Forelimb muscle (tissue), 1 donor: ENCODE measurements at regions not wholly inside any gene's neighbourhood (a gene's known extent, or its start where the extent isn't known, plus 50 kb on each side); places are given as distances from the start of the nearest gene placed in this dataset.
A peak's percentile ranks its signal among the peaks of the same experiment; 100 is the strongest.

Experiments used
- DNase-seq: peaks from one replicate; pipeline ENCODE4 v3.0.0-alpha.2; 2013; ENCODE audit warnings: low read depth

DNA sequence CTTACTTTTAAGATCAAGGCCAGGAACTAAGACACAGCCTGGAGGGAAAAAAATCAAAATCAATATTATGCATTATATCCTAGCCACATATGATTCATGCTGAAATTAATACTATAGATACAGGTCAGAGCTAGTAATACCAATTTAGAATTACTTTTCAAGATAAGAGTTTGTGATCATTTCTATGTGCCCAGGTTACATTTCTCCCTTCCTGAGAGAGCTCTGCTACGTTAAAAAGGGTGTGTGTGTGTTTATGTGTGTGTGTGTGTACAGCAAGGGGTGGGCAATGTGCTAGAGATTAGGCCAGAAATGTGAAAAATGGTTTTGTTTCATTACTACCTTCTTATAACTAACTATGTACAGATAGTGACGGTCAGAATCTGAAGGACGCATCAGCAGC lies 223.9 kb upstream of the FLRT2 start:
- no peak for DNase-seq

DNA sequence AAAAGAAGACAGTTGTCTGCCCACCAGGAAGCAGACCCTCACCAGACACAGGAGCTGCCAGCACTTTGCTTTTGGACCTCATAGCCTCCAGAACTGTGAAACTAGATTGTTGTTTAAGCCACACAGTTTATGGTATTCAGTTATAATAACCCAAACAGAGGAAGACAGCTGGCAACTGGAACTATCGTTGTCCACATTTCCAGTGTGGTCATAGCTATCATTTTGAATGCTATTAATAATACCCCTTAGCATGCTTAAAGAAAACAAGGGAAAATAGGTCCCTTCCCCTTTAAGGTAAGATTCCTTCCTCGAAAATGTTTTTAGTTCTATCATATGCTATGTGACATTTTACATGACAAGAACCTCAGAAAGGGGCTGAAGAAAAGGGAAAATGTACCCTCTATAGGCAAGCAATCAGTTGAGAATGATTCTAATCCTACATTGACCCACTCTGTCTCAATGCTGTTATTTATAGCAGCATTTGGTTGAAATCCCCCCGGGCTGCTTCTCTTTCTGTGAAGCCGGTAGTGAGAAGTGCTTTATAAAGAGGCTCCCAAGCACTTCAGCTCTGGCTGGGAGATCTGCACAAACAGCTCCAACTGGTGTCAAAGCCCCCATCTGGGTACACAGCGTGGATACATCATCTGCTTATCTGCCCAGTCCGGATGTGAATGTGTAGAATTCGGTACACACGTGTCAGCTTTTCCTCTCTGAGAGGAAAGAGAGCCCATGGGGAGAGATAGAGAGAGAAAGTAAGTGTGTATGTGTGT lies 221.2 kb upstream of the FLRT2 start:
- DNase-seq: no peak

DNA sequence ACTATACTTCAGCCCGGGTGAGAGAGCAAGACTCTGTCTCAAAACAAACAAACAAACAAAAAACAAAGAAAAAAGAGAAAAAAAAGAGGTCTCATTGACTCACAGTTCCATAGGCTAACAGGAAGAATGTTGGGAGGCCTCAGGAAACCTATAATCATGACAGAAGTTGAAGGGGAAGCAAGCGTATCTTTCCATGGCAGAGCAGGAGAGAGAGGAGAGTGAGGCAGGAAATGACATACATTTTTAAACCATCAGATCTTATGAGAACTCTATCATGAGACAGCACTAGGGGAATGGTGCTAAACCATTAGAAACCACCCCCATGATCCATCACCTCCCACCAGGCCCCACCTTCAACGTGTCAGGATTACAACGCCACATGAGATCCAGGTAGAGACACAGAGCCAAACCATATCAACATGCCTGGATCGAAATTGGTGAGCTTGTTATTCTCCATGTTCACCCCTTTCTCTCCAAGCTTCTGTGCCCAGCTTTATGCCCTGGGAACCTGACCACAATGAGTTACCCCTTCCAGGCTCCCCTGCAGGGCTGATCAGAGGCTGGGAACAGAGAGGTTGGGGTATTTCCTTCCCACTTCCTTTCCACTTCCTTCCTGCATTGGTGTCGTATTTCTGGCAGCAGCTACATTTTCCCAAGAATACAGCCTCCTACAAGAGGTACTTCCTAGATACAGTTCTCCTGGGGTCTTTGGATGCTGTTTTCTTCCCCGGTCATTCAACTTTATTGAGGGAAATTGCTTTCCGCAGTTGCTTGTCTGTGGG lies 219.3 kb upstream of the FLRT2 start:
- DNase-seq: no peak

DNA sequence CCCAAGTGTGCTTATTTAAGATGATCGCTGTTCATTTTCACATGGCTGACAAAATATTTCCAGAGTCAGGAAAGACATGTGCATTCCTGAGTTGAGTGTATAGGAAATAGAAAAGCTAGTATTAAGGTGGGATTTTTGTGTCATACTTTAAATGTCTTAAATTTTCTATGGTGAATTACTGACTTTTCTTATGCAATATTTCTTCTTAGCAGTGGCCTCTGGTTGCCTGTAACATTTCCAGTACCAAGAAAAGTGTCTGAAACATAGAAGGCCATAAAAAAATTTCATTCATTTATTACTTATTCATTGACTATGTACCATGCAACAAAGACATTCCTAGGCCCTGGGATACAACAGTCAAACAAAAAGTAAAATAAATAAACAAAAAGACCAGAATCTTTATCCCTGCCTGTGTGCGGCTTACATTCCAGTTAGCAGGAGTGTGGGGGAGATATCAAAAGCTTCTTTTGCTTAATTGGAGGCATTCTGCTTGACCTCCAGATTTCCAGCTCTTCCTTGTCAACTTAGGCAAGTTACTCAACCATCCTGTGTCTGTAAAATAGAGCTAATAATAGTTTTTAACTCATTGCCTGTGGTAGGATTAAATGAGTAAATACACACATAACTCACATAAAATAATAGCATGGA lies 216.3 kb upstream of the FLRT2 start:
- DNase-seq: no peak

DNA sequence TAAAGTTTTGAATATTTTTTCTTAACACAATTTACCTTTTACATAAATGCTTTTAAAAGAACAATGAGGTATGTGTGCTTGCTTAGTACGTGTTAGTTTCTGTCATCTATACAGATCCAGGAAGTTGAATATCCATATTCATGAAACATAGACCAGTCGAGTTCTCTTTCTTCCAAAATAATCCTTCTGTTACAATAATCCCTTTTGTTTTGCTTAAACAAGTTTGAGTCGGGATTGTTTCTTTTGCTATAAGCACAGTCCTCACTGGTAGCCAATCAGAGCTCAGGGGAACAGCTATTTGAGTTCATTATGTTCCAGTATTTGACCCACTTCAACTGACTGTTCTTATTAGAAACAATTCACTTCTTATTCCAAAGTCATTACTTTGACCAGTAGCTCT lies 214.7 kb upstream of the FLRT2 start:
- DNase-seq: no peak

DNA sequence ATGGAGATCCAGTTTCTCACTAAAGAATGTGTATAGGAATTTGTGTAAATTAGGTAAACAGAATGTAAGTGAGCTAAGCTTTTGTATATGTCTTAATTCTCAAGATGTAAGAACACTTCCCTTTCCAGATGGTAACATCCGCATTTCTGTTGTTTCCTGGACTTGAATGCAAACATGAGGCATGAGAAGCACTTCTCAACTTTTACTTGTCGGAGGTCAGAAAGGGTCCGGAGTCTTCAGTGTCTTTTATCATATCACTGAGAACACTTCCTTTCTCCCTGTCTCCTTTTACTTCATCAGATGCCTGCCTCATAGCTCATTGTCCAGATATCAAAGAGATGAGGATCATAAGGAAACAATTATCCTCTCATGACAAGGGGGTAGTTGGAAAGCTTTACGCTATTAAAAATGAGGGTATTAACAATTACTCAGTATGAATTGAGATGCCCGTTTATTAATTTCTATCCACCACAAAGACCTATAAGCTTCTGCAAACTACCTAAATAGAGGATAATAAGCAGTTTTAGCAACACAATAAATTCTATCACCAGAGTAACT lies 214.1 kb upstream of the FLRT2 start:
- no peak for DNase-seq

DNA sequence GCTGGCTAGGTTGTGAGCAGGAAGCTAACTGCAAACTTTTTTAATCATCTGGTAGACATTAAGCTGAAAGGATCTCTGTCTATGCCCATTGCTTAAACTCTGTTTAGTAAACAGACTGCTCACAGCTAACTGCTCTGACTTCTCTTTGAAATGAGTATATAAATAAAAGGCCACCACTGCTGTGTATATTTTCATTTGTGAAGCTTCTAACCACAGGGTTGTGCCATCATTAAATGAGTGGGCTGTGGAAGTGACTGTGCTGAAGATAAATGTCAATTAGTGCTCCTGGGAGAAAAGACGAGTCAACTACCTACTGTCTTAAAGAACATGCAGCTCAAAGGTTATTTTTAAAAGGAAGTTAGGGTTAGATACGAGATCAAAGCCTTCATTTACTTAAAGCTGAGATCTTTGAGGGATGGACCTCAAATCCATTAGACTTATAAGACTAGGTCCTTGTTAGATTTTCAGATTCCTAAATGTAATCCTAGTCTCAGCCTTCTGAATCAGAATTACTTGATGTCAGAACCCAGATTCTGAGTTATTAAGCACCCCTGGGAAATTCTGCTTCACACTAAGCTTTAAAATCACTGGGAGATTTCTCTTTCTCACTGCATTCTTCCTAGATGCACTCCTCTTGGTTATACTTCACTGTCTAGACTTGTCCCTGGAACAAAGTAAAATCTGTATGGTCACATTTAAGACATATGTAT lies 213.1 kb upstream of the FLRT2 start:
- DNase-seq: no peak

DNA sequence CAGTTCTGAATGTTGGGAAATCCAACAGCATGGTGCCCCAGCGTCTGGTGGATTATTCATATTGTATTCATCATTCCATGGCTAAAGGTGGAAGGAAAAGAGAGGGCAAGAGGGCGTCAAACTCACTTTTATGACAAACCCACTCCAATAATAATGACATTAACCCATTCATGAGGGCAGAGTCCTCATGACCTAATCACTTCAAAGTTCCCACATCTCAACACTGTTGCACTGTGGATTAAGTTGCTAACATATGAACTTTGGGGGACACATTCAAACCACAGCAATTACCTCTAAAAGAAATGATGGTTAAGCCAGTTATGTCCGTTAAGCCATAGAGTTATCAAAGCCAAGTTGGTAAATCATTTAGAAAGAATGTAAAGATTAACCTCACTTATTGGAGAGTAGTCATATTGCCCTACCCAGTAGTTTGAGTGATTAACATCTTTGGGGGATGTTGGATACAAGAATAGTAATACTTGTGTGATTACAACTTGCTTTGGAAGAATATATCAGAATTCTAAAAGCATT lies 212.4 kb upstream of the FLRT2 start:
- DNase-seq: no peak

DNA sequence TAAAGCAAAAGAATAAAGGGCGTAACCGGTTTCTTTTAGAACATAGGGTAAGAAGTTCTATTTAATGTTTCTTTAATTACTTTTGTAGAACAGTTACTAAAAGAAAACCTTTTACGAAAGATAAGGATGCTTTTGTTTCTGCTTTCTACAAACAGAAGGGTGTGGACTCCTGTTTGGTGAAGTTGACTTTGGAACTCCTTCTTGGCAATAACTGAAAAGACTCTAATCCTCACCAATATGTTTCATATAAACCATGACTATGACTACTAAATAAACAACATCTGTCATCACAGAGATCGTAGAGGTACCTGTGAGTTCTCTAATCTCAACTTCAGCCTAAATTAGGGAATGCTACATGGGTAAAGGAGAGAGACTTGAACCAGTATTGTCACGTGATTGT lies 210.8 kb upstream of the FLRT2 start:
- no peak for DNase-seq

DNA sequence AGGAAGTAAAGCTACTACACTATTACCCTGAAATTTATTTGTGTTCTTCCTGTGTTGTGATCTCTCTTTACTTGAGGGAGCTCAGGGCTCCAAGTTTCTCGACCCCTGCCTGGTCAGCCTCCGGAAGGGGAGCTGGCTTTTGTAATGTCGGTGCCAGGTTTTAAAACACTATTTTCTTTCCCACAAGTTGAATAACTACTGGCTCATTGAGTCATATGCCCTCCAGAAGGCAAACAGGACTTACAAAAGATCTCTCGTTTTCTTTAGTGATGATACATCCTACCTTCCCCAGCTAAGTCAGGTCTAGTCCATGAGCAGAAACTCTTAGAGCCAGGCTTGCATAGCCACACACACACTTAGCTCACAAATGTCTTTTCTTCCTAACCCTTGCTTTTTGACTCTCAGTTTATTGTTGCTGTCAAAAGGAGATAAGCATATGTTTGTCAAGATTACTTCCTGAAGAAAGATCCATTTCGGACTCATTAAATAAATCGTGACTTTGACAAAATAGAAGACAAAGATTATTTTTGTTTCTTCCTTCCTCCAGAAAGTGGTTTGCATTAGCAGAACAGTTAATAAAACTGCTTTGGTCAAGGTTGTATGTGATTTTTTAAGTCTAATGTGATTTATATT lies 209.8 kb upstream of the FLRT2 start:
- no peak for DNase-seq

DNA sequence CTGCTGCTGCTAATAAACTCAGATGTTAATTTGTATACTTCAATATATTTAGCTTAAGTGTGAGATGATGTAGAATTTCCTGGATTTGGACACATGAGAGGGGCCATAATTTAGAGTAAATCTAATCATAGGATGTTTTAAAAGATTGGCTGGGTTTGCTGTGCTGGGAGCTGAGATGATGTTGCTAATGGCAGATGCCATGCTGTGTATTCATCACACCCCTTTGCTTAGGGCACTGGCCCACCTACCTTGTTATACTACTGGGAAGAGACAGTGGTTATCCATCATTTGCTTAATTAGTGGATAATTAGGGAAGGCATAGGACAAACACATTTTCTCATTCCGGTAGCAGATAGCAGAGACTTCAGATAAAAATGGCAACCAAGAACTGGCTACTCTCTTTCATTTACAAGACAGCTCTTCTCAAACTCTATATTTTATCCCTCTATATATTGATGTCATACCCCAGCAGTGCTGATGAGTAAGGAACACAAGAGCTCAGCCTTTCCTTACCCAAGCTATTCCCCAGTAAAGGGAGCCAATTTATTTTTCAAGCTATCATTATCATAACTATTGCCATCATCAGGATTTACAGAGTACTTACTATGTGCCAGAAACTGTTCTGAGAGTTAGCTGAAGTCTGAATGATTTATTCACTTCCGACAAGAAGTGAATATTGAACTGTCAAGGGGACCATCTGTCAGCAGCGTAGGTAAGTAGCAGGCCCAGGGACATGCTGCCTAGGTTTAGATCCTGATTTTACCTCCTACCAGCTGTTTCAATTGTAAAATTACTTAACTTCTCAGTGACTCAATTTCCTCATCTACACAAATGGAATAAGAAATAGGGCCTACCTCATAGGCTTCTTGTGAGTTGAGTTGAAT lies 204.6 kb upstream of the FLRT2 start:
- DNase-seq: no peak

DNA sequence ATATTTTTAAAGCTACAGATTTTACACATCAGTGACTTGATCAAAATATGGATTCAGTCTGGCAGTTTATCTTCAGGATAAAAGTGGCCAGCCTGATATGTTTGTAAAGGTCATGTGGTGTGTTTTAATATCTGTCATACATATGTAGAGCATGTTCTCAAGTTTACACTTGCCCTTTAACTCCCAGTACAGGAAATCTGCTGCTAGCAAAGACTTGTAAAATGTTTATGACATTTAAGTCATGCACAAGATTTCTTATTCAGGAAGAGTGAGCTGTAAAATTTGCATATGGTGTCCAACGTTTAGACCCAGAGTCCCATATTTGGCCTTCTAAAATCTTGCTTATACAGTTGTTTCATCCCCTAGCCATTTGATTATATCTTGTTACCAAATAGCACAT lies 197.5 kb upstream of the FLRT2 start:
- no peak for DNase-seq

DNA sequence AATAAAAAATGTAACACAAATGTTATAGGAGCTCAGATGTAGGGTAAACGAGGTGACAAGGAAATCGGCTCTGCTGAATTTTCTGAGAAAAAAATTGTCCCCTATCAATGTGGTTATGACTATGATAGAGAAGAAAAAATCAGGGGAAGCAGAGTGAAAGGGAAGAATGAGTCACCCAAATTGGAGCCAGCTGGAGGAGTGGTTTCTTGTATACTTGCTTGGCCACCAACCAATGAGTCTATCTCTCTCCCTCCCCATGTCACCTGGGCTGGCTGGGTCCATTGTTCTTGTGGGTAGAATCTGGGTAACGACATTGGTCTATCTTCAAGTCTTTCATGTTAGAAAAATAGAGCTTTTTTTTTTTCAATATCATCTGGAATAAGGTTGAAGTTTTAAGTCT lies 196.6 kb upstream of the FLRT2 start:
- DNase-seq: no peak

DNA sequence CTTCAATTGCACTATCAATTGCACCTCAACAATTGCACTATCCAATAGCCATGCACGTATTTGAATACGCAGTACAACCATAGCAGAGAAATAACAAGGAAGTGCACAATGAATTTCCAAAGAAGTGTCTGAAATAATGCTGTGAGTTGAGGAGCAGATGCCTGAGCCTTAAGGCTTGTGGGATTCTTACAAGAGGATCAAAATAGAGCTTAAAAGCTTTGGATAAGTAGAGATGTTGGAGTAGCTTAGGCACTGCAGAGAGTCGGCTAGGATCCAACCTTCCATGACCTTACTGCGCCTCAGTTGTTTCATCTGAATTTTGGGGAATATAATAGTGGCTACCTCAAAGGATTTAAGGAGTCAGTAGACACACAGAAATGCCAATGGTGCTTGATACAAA lies 196.1 kb upstream of the FLRT2 start:
- no peak for DNase-seq

DNA sequence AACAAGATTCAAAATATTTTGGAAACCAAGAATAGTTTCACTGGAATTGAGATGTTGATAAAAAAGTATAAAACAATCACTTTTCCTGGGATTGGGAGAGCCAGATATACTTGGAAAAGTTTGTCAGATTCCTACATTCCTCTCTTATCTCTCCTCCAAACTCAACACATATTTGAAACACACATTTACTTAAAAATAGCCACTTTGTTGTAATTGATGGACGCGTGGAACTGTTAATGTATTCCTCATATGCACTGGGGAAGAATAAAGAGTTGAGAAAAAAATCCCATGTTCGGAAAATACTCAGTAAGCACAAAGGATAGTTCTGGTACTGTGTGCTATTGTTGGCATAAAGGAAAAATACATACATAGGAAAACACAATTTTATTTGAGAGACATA lies 195.6 kb upstream of the FLRT2 start:
- DNase-seq: no peak

DNA sequence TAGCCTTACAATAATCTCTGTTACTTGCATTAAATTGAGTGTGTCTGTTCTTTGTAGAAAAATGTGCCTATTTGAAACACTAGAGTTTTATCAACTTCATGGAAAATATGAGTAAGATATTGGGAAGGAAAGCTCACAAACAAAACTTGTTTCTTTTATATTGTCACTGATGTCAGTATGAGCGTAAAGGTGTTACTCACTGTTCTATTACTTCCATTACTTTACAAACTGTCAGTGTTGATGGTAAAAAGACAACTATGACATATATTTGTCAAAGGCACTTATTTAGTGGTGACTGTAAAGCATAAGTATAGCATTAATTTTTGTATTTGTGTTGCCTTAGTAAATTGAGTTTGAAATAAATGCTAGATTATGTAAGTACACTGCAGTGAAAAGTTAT lies 193.7 kb upstream of the FLRT2 start:
- no peak for DNase-seq

DNA sequence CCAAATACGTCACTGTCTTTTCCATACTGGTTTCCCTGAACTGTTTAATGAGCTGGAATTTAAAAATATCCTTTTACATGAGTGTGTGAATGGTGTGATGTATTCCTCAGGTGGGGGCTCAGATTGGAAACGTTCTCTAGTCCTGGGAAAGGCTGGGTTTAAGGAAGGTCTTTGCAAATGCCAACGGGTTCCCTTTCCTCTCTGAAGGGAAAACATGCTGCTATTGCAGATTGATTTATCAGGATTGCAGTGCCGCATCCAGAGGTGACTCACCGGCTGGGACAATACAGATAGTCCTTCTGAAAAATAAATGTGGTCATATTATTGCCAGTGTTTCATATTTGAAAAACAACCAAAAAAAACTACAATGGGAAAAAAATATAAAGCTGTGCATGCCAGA lies 193.1 kb upstream of the FLRT2 start:
- DNase-seq: no peak

DNA sequence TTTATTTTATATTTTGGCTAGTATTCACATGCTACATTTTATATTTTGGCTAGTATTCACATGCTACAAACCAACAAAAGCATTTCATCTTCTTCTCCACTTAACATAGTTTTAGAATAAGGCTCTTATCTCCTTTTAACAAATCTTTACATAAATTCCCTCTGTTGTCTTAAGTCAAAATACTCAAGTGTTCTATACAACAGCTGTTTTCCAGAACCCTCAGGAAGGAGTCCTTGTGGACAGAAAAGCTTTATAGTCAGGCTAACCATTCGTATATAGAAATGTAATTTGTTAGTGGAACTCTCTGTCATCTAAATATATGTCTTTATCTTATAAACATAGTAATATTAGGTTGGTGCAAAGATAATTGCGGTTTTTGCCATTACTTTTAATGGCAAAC lies 191.0 kb upstream of the FLRT2 start:
- no peak for DNase-seq

DNA sequence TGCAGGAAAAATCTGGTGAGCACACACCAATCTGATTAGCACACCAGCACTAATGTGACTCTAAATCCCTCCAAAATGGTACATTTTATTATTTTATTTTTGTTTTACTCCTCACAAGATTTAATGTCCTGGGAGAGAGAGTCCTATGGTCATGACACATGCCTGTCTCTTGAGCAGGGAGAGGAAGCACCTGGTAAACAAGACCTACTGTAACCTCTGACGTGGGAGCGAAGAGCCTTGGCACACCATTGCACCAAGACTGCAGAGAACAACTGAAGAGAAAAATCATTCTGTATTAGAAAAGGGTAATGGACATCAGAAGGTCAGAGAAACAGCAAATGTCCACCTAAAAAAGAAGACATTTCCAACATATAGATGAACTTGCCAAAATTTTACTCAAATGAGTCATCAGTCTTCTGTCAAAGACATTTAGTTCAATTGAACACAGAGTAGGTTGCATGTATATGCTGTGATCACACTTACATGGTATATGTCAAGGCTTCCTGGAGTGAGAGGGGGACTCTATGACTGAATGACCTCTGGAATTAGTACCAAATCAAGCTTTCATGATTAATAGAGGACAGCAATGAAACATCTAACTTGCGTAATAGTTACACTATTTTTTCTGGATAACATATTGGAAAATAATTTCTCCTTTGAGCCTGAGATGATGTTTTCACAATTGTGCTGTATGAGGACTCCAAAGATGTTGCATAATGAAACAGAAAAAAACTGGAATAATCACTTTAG lies 186.9 kb upstream of the FLRT2 start:
- peak; percentile 29 for DNase-seq
